Peyer's patch (tissue), 4 donors: ENCODE measurements at regions not wholly inside any gene's neighbourhood (a gene's known extent, or its start where the extent isn't known, plus 50 kb on each side); places are given as distances from the start of the nearest gene placed in this dataset.

Source experiments
- DNase-seq, 3 donors: peaks; one replicate each; pipeline ENCODE4 v3.0.0-alpha.2; 2017 to 2019
- H3K27ac ChIP-seq, 4 donors: fragments of 200-600 bp; sonication (generic); one replicate each; pipeline ENCODE4 v1.5.1; 2016 to 2019
- H3K27me3 ChIP-seq, 2 donors: fragments of 200-600 bp; sonication (generic); one replicate each; pipeline ENCODE4 v1.5.1; 2019
- H3K36me3 ChIP-seq, 3 donors: fragments of 200-600 bp; sonication (generic); one replicate each; pipeline ENCODE4 v1.5.1; 2016 to 2019
- H3K4me1 ChIP-seq, 4 donors: fragments of 200-600 bp; sonication (generic); one replicate each; pipeline ENCODE4 v1.5.1; 2016 to 2019
- H3K4me3 ChIP-seq, 4 donors: fragments of 200-600 bp; sonication (generic); 1 replicate in 3 of 4; 2 replicates in 1 of 4; pipeline ENCODE4 v1.5.1; 2016 to 2019; ENCODE audit warnings: mild to moderate bottlenecking in 1 of 4
- H3K9me3 ChIP-seq, 4 donors: fragments of 200-600 bp; sonication (generic); one replicate each; pipeline ENCODE4 v1.5.1; 2016 to 2019; ENCODE audit warnings: mild to moderate bottlenecking in 1 of 4
- CTCF ChIP-seq, 6 experiments: fragments of 450-650 bp in 4 of 6; fragments of 200-600 bp in 2 of 6; sonication (generic) in 1 of 6; IDR thresholded peaks; one replicate each; pipeline ENCODE4 v1.5.1; 2017 to 2019; ENCODE audit warnings: antibody characterized with exemption in 6 of 6, mild to moderate bottlenecking in 3 of 6, moderate library complexity in 1 of 6
- POLR2A ChIP-seq, 2 donors: fragments of 450-650 bp; IDR thresholded peaks; one replicate each; pipeline ENCODE4 v1.5.1; 2017; ENCODE audit warnings: antibody characterized with exemption in 2 of 2, mild to moderate bottlenecking in 2 of 2, moderate library complexity in 2 of 2

- H3K27ac ChIP-seq = no peak overlapping the region
- H3K9me3 ChIP-seq = no peaks in the 10 kb centered on the region
- no peaks in the 10 kb centered on the region for H3K27me3 ChIP-seq
- no peak for DNase-seq
- TF ChIP-seq CTCF (IDR thresholded peaks at IDR 0.05) = no peak
- no peak for TF ChIP-seq POLR2A (IDR thresholded peaks at IDR 0.05)
- no peaks in the 10 kb centered on the region for H3K36me3 ChIP-seq
- H3K4me3 ChIP-seq = no peak overlapping the region
- H3K4me1 ChIP-seq = no peaks in the 10 kb centered on the region
Observed at GRCh38 chr6:111979633-111980032, 74.3 kb upstream of the CCN6 start.

GRCh38 chr6:111980143-111980542, 73.8 kb upstream of the CCN6 start:
- Histone ChIP-seq H3K27ac (no peak overlapping the region), H3K4me3 (no peak overlapping the region), H3K9me3 (no peaks in the 10 kb centered on the region), H3K36me3 (no peaks in the 10 kb centered on the region), H3K27me3 (no peaks in the 10 kb centered on the region), H3K4me1 (no peaks in the 10 kb centered on the region)
- no peak for DNase-seq
- TF ChIP-seq POLR2A (IDR thresholded peaks at IDR 0.05) (no peak), CTCF (IDR thresholded peaks at IDR 0.05) (no peak)

- Histone ChIP-seq H3K4me1 (no peaks in the 10 kb centered on the region), H3K4me3 (no peak overlapping the region), H3K27me3 (no peaks in the 10 kb centered on the region), H3K9me3 (no peaks in the 10 kb centered on the region), H3K27ac (no peak overlapping the region), H3K36me3 (no peaks in the 10 kb centered on the region)
- TF ChIP-seq POLR2A (IDR thresholded peaks at IDR 0.05) (no peak), CTCF (IDR thresholded peaks at IDR 0.05) (no peak)
- no peak for DNase-seq
Observed at GRCh38 chr6:111980971-111981840, 72.7 kb upstream of the CCN6 start.

GRCh38 chr6:111982681-111983080, 71.2 kb upstream of the CCN6 start:
- no peaks in the 10 kb centered on the region for H3K4me1 ChIP-seq
- TF ChIP-seq CTCF (IDR thresholded peaks at IDR 0.05) (no peak), POLR2A (IDR thresholded peaks at IDR 0.05) (no peak)
- H3K4me3 ChIP-seq = no peak overlapping the region
- H3K9me3 ChIP-seq = no peaks in the 10 kb centered on the region
- H3K36me3 ChIP-seq = no peaks in the 10 kb centered on the region
- no peak overlapping the region for H3K27ac ChIP-seq
- DNase-seq = no peak
- no peaks in the 10 kb centered on the region for H3K27me3 ChIP-seq

GRCh38 chr6:111983193-111983592, 70.7 kb upstream of the CCN6 start:
- no peak overlapping the region for H3K27ac ChIP-seq
- TF ChIP-seq POLR2A (IDR thresholded peaks at IDR 0.05) (no peak), CTCF (IDR thresholded peaks at IDR 0.05) (no peak)
- no peaks in the 10 kb centered on the region for H3K36me3 ChIP-seq
- H3K4me1 ChIP-seq = no peaks in the 10 kb centered on the region
- no peak for DNase-seq
- no peaks in the 10 kb centered on the region for H3K9me3 ChIP-seq
- no peak overlapping the region for H3K4me3 ChIP-seq
- no peaks in the 10 kb centered on the region for H3K27me3 ChIP-seq
